Uterus (tissue), 3 donors: ENCODE measurements at regions not wholly inside any gene's neighbourhood (a gene's known extent, or its start where the extent isn't known, plus 50 kb on each side); places are given as distances from the start of the nearest gene placed in this dataset.

Experiments
- DNase-seq, 2 donors: peaks; one replicate each; pipeline ENCODE4 v3.0.0-alpha.2; 2019 to 2020
- H3K27ac ChIP-seq, 2 donors: fragments of 200-600 bp; sonication (generic); 1 replicate in 1 of 2; 2 replicates in 1 of 2; pipeline ENCODE4 v1.5.1; 2016 to 2018
- H3K27me3 ChIP-seq, 2 donors: fragments of 200-600 bp; sonication (generic); one replicate each; pipeline ENCODE4 v1.5.1; 2018 to 2019; ENCODE audit warnings: control low read depth in 1 of 2
- H3K36me3 ChIP-seq, 2 donors: fragments of 200-600 bp; sonication (generic); one replicate each; pipeline ENCODE4 v1.5.1; 2019; ENCODE audit warnings: control low read depth in 1 of 2
- H3K4me1 ChIP-seq, 2 donors: fragments of 200-600 bp; sonication (generic); one replicate each; pipeline ENCODE4 v1.5.1; 2018 to 2019; ENCODE audit warnings: control low read depth in 1 of 2
- H3K4me3 ChIP-seq, 2 donors: fragments of 200-600 bp; sonication (generic); 1 replicate in 1 of 2; 2 replicates in 1 of 2; pipeline ENCODE4 v1.5.1; 2018 to 2019; ENCODE audit warnings: mild to moderate bottlenecking in 1 of 2
- H3K9me3 ChIP-seq, 2 donors: fragments of 200-600 bp; sonication (generic); one replicate each; pipeline ENCODE4 v1.5.1; 2019; ENCODE audit warnings: control low read depth in 1 of 2
- CTCF ChIP-seq, 4 experiments: fragments of 200-600 bp in 2 of 4; fragments of 450-650 bp in 2 of 4; sonication (generic) in 2 of 4; IDR thresholded peaks; one replicate each; pipeline ENCODE4 v1.5.1; 2016 to 2019; ENCODE audit warnings: antibody characterized with exemption in 4 of 4, mild to moderate bottlenecking in 2 of 4, moderate library complexity in 1 of 4
- POLR2A ChIP-seq, 2 donors: fragments of 450-650 bp; IDR thresholded peaks; one replicate each; pipeline ENCODE4 v1.6.1; 2016; ENCODE audit warnings: antibody characterized with exemption in 2 of 2, mild to moderate bottlenecking in 1 of 2, moderate library complexity in 1 of 2
- intact Hi-C: fragments of 100-400 bp; cut with DNase I; formaldehyde crosslinking; loops from one replicate; pipeline ENCODE4 v1.15.1; 2023; ENCODE audit warnings: low total_unique reads
- donor health status: DM: yes; HTN: yes; CAD: no.

DNA sequence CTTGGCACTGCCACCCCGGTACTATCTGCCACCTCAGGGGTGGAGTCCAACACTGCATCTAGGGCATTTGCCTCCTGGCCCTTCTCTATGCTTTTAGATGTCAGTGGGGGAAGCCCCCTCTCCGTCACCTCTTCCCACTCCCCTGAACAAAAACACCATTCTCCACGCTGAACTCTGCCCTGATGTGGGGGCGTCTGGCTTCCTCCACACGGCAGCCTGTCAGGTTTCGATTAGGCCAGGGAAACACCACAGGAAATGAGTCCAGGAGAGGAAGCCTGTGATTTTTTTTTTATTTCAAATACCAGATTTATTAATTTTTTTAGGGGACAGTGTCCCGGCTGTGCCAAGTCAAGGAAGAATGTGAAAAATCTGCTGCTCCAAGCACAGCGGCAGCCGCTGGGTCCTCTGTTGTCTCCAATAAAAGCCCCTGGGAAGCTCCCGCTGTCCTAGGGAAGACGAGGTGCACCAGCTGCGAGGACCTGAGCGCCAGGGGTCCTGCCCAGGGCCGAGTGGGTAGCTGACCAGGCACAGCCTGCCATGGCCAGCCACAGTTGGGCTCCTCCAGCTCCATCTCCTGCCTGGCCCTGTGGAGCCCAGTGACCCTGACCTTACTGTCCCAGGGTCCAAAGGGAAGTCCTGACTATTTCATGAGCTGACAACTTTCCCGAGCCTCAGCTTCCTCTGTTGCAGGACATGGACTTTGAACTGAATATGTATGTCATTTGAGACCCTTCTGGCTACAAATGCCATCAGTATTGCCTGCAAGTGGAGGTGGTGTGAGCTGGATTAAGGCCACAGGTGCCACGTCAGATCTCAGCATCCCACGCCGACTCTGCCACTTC, 336.7 kb downstream of the FOXL1 start:
- Histone ChIP-seq H3K27me3 (no peaks in the 10 kb centered on the region), H3K9me3 (no peaks in the 10 kb centered on the region), H3K36me3 (no peaks in the 10 kb centered on the region), H3K4me3 (no peak overlapping the region), H3K27ac (no peak overlapping the region), H3K4me1 (peaks cover 0 to 5% of the 10 kb centered on the region in 2 donors)
- no peak for DNase-seq
- intact Hi-C loops, result no loop called here
- TF ChIP-seq CTCF (IDR thresholded peaks at IDR 0.05) (no peak), POLR2A (IDR thresholded peaks at IDR 0.05) (no peak)

- no peak for TF ChIP-seq POLR2A (IDR thresholded peaks at IDR 0.05)
- no peak for TF ChIP-seq CTCF (IDR thresholded peaks at IDR 0.05)
- H3K36me3 ChIP-seq, result no peaks in the 10 kb centered on the region
- intact Hi-C loops, result no loop called here
- no peaks in the 10 kb centered on the region for H3K4me1 ChIP-seq
- H3K27ac ChIP-seq, result no peak overlapping the region
- no peak overlapping the region for H3K4me3 ChIP-seq
- H3K27me3 ChIP-seq, result no peaks in the 10 kb centered on the region
- no peak for DNase-seq
- H3K9me3 ChIP-seq, result no peaks in the 10 kb centered on the region
These were observed 339.4 kb downstream of the FOXL1 start for GRCh38 chr16:86917471-86918365.

DNA sequence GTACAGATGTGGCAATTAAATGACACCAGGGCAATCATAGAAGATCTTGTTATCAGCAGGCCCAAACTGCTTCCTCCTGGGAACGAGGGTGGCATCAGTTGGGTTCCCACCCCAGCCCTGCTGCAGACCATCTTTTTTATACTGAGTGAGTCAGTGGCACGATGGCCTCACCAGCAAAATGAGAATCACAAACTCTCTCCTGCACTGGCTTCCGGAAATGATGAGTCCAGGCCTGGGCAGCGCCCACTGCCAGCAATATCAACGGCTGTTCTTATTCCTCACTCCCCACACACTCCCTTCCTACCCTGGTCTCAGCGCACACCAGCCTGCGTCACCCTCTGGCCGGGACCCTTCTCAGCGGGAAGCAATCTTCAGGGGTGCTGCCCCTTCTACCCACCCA, 340.3 kb downstream of the FOXL1 start:
- H3K4me3 ChIP-seq, result no peak overlapping the region
- no peaks in the 10 kb centered on the region for H3K36me3 ChIP-seq
- intact Hi-C loops, result no loop called here
- no peaks in the 10 kb centered on the region for H3K27me3 ChIP-seq
- H3K27ac ChIP-seq, result no peak overlapping the region
- TF ChIP-seq CTCF (IDR thresholded peaks at IDR 0.05) (no peak), POLR2A (IDR thresholded peaks at IDR 0.05) (no peak)
- DNase-seq, result no peak
- no peaks in the 10 kb centered on the region for H3K4me1 ChIP-seq
- H3K9me3 ChIP-seq, result no peaks in the 10 kb centered on the region

DNA sequence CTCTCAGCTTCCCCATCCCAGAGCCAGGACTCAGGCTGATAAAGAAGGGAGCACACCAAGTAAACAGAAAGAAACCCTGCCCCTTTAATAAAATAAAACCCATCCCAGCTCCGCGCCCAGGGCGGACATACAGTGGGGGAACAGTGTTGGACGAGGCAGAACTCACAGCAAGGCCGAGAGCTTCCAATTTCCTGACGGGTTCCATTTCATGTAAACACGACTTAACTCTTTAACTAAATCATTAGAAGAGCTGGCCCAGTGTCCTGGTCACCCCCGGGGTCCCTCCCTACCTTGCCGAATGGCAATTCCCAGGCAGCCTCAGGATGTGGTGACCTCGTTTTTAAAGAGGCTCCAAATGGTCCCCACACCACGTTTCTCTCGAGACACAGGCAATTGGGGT, 340.7 kb downstream of the FOXL1 start:
- Histone ChIP-seq H3K9me3 (no peaks in the 10 kb centered on the region), H3K36me3 (no peaks in the 10 kb centered on the region), H3K4me3 (no peak overlapping the region), H3K27me3 (no peaks in the 10 kb centered on the region), H3K4me1 (no peaks in the 10 kb centered on the region), H3K27ac (no peak overlapping the region)
- intact Hi-C loops, result no loop called here
- TF ChIP-seq CTCF (IDR thresholded peaks at IDR 0.05) (no peak), POLR2A (IDR thresholded peaks at IDR 0.05) (no peak)
- DNase-seq, result no peak
